HG03565 (cell line): ENCODE measurements at regions not wholly inside any gene's neighbourhood (a gene's known extent, or its start where the extent isn't known, plus 50 kb on each side); places are given as distances from the start of the nearest gene placed in this dataset.

ENCODE experiments used
- ATAC-seq: cut with Tn5 transposase; IDR thresholded peaks from one replicate; pipeline ENCODE4 v1.9.1; 2021; ENCODE audit warnings: mild to moderate bottlenecking, moderate library complexity; ENCODE audit not compliant: unreplicated experiment

GRCh38 chr13:34405410-34406181 lies 536.5 kb upstream of the NBEA start:
- no peak for ATAC-seq

DNA sequence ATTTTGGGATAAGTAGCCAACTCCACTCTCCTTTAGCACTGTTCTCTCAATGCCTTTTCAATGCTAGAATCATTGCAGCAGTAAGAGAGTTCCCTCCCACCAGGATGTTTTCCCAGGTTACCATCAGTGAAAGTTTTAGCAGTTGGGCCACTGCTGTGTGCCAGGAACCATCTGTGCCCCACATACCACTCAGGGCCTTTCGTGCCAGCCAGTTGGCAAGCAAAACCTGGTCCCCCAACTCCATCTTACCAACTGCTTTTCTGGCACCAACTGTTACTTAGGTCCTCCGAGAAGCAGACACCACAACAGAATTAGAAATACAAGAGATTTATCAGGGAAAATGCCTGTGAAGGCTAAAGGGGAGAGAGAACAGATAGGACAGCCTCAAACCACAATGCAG lies 533.4 kb upstream of the NBEA start:
- no peak for ATAC-seq

GRCh38 chr13:34409496-34410182 lies 532.4 kb upstream of the NBEA start:
- no peak for ATAC-seq

DNA sequence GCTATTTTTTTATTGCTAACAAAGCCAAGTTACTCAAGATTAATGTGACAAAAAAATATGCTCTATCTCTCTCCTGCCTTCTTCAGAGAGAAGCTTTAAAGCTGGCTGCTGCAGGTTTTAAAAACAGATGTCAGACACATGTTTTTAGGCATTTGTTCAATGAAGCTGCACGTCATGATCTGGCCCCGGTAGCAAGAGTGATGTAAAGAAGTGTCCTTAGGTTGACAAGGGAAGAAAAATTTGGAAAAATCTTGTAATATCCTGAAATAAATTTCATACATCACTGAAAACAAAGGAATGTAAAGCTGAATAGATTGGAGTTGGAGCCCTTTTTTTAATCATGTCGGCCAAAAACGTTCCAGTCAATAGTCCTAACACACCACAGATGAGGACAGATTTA lies 531.4 kb upstream of the NBEA start:
- ATAC-seq: no peak

GRCh38 chr13:34411177-34411576 lies 530.9 kb upstream of the NBEA start:
- no peak for ATAC-seq

GRCh38 chr13:34411894-34412293 lies 530.2 kb upstream of the NBEA start:
- no peak for ATAC-seq

DNA sequence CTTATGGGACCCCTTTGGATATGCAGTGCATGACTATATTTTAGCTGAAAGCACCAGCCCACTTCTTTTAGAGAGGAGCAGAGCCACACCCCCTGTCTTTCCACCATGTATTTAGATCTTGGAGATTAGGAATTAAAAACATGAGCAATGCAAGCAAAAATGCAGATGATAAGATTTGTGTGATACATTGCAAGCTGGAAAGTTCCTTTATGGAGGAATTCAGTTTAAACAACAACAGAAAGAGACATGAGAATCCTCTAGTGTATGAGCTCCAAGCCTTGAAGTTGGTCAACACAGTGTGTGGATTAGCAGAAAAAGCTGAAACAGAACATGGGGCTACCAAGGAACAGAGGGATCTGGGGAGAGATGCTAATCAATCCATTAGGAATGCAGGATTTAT lies 529.8 kb upstream of the NBEA start:
- ATAC-seq: no peak

DNA sequence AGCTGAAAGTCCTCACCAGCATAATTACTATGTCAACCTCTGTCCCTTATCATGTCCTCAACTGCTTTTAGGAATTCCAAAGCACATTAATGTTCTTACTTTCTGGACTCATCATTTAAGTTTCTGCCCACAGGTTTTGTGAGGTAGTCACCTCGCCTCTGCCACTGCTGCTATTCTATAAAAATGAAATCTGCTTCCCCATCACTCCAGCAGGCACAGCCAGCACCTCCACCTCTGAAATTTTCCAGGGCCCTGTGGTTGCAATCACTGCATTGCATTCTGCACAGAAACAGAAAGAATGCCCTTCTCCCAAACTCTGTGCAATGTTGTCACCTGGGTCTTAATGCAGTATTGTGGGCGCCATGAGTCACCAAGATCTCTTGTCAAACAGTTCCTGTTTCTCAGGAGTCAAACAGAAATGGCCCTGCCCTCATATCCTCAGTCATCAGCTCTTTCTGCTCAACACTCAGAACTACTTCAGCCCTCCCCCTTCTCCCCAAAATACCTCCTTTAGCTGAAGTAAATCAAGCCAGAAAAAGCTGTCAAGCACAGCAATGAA lies 529.2 kb upstream of the NBEA start:
- no peak for ATAC-seq

GRCh38 chr13:34413538-34414210 lies 528.4 kb upstream of the NBEA start:
- ATAC-seq: no peak

DNA sequence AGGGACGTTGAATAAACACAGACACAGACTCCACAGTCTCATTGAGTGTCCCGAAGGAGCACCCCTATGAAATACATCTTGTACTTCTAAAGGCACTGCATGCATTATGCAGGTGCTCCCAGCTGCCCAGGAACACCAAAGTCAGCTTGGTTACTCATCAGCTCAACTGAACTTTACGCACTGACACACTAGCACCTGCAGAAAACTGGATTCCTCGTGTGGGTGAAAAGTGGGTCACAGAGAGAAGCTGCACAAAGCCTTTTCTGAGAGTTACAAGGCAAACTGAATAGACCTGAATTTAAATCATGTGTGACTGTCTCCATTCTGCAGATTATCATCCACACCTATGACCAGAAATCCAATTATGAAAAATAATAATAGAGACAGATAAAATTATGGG lies 527.5 kb upstream of the NBEA start:
- ATAC-seq: no peak

DNA sequence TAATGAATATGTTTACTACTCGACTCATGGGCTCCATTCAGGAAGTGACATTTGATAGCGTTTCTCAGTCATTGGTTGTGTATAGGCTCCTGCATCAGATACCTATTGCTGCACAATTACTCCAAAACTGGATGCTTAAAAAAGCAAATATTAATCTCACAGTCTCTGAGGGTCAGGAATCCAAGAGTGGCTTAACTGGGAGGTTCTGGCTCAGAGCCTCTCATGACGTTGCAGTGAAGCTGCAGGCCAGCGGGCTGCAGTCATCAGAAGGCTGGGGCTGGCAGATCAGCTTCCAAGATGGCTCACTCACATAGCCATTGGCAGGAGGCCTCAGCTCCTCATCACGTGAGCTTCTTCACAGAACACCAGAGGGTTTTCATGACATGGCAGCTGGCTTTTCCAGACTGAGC lies 525.1 kb upstream of the NBEA start:
- no peak for ATAC-seq

DNA sequence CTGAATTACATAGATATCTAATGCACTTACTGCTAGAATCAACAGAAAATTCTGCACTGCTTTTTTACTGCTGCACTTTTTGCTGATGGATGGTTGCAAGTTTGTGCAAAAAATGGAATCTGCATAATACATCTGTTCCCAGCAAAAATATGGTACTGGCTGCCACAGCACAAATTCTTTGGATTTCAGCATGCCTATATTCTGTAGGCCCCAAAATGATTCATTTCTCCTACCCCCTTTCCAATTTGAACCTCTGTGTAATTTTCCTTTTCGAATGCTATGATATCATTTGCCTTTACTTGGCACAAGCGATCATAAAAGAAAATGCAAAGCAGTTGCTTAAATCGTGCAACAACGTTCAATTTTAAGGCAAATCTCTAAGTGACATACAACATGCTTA lies 524.2 kb upstream of the NBEA start:
- ATAC-seq: no peak

GRCh38 chr13:34419025-34419424 lies 523.0 kb upstream of the NBEA start:
- ATAC-seq: no peak

GRCh38 chr13:34419755-34420154 lies 522.3 kb upstream of the NBEA start:
- no peak for ATAC-seq

- ATAC-seq: no peak
These were observed 521.2 kb upstream of the NBEA start for GRCh38 chr13:34420702-34421346.

- no peak for ATAC-seq
These were observed 520.7 kb upstream of the NBEA start for GRCh38 chr13:34421347-34421719.

GRCh38 chr13:34421858-34422475 lies 520.1 kb upstream of the NBEA start:
- no peak for ATAC-seq

- ATAC-seq: no peak
These were observed 519.1 kb upstream of the NBEA start for GRCh38 chr13:34422956-34423355.

- no peak for ATAC-seq
These were observed 516.6 kb upstream of the NBEA start for GRCh38 chr13:34425327-34425949.

GRCh38 chr13:34428911-34429310 lies 513.2 kb upstream of the NBEA start:
- no peak for ATAC-seq
